ENCODE measurements at regions not wholly inside any gene's neighbourhood (a gene's known extent, or its start where the extent isn't known, plus 50 kb on each side); places are given as distances from the start of the nearest gene placed in this dataset.
"Not testable (repeated sequence)": the region's sequence is repeated elsewhere in the genome, so short reads cannot be mapped to it uniquely, and the experiment has no call there.

DNA sequence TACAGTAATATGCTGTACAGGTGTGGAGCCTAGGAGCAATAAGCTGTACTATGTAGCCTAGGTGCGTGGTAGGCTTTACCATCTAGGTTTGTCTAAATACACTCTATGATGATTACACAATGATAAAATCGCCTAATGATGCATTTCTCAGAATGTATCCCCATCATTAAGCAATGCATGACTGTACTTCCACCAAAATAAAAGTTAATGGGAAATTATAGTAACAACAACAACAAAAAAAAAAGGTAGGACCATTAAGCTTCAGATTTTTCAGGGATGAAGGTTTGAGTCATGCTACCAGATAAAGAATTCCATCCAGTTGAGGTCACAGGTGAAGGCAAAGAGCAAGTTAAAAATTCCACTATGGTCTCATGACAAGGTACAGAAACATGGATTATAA, 68.2 kb downstream of the MAGEA10 start:
- ATAC-seq, result no peak
- DNase-seq, result no peak
- H3K4me1 ChIP-seq (ENCODE audit: insufficient read depth, low read length), result no peaks in the 10 kb centered on the region
- ChIA-PET CTCF (no interaction called here), POLR2A (ENCODE audit: unreplicated experiment) (no interaction called here)
- no peaks in the 10 kb centered on the region for H3K27me3 ChIP-seq (ENCODE audit: low read length)
- H3K79me2 ChIP-seq (ENCODE audit: low read length), result no peaks in the 10 kb centered on the region
- no peak overlapping the region for H3K4me3 ChIP-seq (ENCODE audit: low read length)
- no peaks in the 10 kb centered on the region for H3K36me3 ChIP-seq (ENCODE audit: low read depth, low read length)
- no peaks in the 10 kb centered on the region for H3K9me2 ChIP-seq (replicated peaks; ENCODE audit: low read length)
- no peak overlapping the region for H3K27ac ChIP-seq (ENCODE audit: low read length)
- no peak overlapping the region for H3K9ac ChIP-seq (ENCODE audit: low read length)
- H3K9me3 ChIP-seq (ENCODE audit: low read length), result no peaks in the 10 kb centered on the region
- intact Hi-C loops (cut with micrococcal nuclease), result no loop called here
- H3K4me2 ChIP-seq (ENCODE audit: low read length), result no peak overlapping the region
- no peak overlapping the region for H2AFZ ChIP-seq (ENCODE audit: low read length)
- H4K20me1 ChIP-seq (ENCODE audit: low read length), result no peaks in the 10 kb centered on the region
- no peak for TF ChIP-seq EZH2 (IDR thresholded peaks at IDR 0.05; ENCODE audit: low read length, unreplicated experiment)
- no peak for TF ChIP-seq EZH2phosphoT487 (IDR thresholded peaks at IDR 0.05; ENCODE audit: borderline replicate concordance, low read length)
- TF ChIP-seq CTCF (conservative IDR thresholded peaks at IDR 0.05; ENCODE audit: low read depth, low read length), result no peak
- BruUV-seq (replicated peaks), result no TSS peak
- no peaks in the 10 kb centered on the region for H3F3A ChIP-seq (ENCODE audit: low read length, unreplicated experiment)

DNA sequence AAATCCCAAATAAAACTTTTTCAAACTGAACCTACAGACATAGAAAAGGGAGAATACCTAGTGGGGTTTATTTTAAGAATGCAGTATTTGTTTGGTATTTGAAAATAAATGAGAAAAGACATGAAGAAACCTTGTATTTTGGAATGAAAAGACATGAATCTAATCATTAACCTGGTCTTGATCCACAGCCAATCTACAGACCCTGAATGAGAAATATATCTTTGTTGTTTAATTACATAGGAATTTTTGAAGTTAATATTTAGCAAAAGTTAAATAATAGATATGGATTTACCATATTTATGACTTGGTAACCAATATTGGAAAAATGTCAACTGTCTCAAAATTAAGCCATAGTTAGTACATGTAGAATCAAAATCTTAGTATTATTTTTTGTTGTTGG, 76.8 kb downstream of the MAGEA10 start:
- ATAC-seq (no peak), DNase-seq (no peak)
- Histone ChIP-seq H3F3A (ENCODE audit: low read length, unreplicated experiment) (no peaks in the 10 kb centered on the region), H3K4me2 (ENCODE audit: low read length) (no peak overlapping the region), H3K27me3 (ENCODE audit: low read length) (no peaks in the 10 kb centered on the region), H3K36me3 (ENCODE audit: low read depth, low read length) (no peaks in the 10 kb centered on the region), H3K4me1 (ENCODE audit: insufficient read depth, low read length) (no peaks in the 10 kb centered on the region), H4K20me1 (ENCODE audit: low read length) (no peaks in the 10 kb centered on the region), H3K27ac (ENCODE audit: low read length) (no peak overlapping the region), H3K79me2 (ENCODE audit: low read length) (no peaks in the 10 kb centered on the region), H3K4me3 (ENCODE audit: low read length) (no peak overlapping the region), H3K9ac (ENCODE audit: low read length) (no peak overlapping the region), H2AFZ (ENCODE audit: low read length) (no peak overlapping the region), H3K9me3 (ENCODE audit: low read length) (no peaks in the 10 kb centered on the region), H3K9me2 (replicated peaks; ENCODE audit: low read length) (no peaks in the 10 kb centered on the region)
- CTCF ChIA-PET, result no interaction called here
- no TSS peak for BruUV-seq (replicated peaks)
- TF ChIP-seq EZH2phosphoT487 (IDR thresholded peaks at IDR 0.05; ENCODE audit: borderline replicate concordance, low read length) (no peak), EZH2 (IDR thresholded peaks at IDR 0.05; ENCODE audit: low read length, unreplicated experiment) (no peak), CTCF (conservative IDR thresholded peaks at IDR 0.05; ENCODE audit: low read depth, low read length) (no peak)
- POLR2A ChIA-PET (ENCODE audit: unreplicated experiment), result no interaction called here
- intact Hi-C loops (cut with micrococcal nuclease), result no loop called here

GRCh38 chrX:152061083-152061482, 77.3 kb downstream of the MAGEA10 start:
- Histone ChIP-seq H3K27ac (ENCODE audit: low read length) (no peak overlapping the region), H3K9me3 (ENCODE audit: low read length) (no peaks in the 10 kb centered on the region), H4K20me1 (ENCODE audit: low read length) (no peaks in the 10 kb centered on the region), H3K4me3 (ENCODE audit: low read length) (no peak overlapping the region), H3K9ac (ENCODE audit: low read length) (no peak overlapping the region), H3K27me3 (ENCODE audit: low read length) (no peaks in the 10 kb centered on the region), H3K4me1 (ENCODE audit: insufficient read depth, low read length) (no peaks in the 10 kb centered on the region), H3F3A (ENCODE audit: low read length, unreplicated experiment) (no peaks in the 10 kb centered on the region), H3K79me2 (ENCODE audit: low read length) (no peaks in the 10 kb centered on the region), H3K9me2 (replicated peaks; ENCODE audit: low read length) (no peaks in the 10 kb centered on the region), H3K4me2 (ENCODE audit: low read length) (no peak overlapping the region), H2AFZ (ENCODE audit: low read length) (no peak overlapping the region), H3K36me3 (ENCODE audit: low read depth, low read length) (no peaks in the 10 kb centered on the region)
- ChIA-PET CTCF (no interaction called here), POLR2A (ENCODE audit: unreplicated experiment) (no interaction called here)
- no peak for DNase-seq
- TF ChIP-seq EZH2 (IDR thresholded peaks at IDR 0.05; ENCODE audit: low read length, unreplicated experiment) (no peak), CTCF (conservative IDR thresholded peaks at IDR 0.05; ENCODE audit: low read depth, low read length) (no peak), EZH2phosphoT487 (IDR thresholded peaks at IDR 0.05; ENCODE audit: borderline replicate concordance, low read length) (no peak)
- no peak for ATAC-seq
- intact Hi-C loops (cut with micrococcal nuclease), result no loop called here
- no TSS peak for BruUV-seq (replicated peaks)

DNA sequence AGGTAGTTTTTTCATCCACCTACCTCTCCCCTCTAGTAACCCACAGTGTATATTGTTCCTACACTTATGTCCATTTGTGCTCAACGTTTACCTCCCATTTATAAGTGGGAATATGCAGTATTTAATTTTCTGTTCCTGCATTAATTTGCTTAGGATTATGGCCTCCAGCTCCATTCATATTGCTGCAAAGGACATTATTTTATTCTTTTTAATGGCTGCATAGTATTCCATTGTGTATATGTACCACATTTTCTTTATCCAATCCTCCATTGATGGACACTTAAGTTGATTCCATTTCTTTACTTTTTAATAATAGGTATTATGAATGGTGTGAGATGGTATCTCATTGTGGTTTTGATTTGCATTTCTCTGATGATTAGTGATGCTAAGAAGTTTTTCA, 76.1 kb upstream of the GABRE start:
- BruUV-seq (replicated peaks); intact Hi-C loops (cut with micrococcal nuclease); H3K4me3 ChIP-seq (ENCODE audit: low read length): not testable (repeated sequence)

More for the DNA sequence above, 76.1 kb upstream of the GABRE start:
- H3K27me3 ChIP-seq (ENCODE audit: low read length); DNase-seq; H3K79me2 ChIP-seq (ENCODE audit: low read length); H4K20me1 ChIP-seq (ENCODE audit: low read length); H3K4me2 ChIP-seq (ENCODE audit: low read length); H3K9ac ChIP-seq (ENCODE audit: low read length); H3K4me1 ChIP-seq (ENCODE audit: insufficient read depth, low read length); H3F3A ChIP-seq (ENCODE audit: low read length, unreplicated experiment); H2AFZ ChIP-seq (ENCODE audit: low read length); ATAC-seq; POLR2A ChIA-PET (ENCODE audit: unreplicated experiment); CTCF ChIA-PET; H3K9me2 ChIP-seq (replicated peaks; ENCODE audit: low read length); H3K36me3 ChIP-seq (ENCODE audit: low read depth, low read length); H3K9me3 ChIP-seq (ENCODE audit: low read length); H3K27ac ChIP-seq (ENCODE audit: low read length): not testable (repeated sequence)

Data from PC-3 (cell line).